Endothelial cell of umbilical vein (primary cell): ENCODE measurements at regions not wholly inside any gene's neighbourhood (a gene's known extent, or its start where the extent isn't known, plus 50 kb on each side); places are given as distances from the start of the nearest gene placed in this dataset.

Experiments
- BruUV-seq: library from RNA; stranded (reverse); fragments of 400-500 nt; replicated peaks from 2 replicates; lab custom pipeline; 2021; lab: Mats Ljungman, UMichigan
- CTCF ChIA-PET: fragments of 300-600, 350-600 bp; sonication (Branson Sonifier 250); formaldehyde crosslinking; loops from one replicate; lab custom pipeline; 2021; ENCODE audit warnings: antibody characterized with exemption, inconsistent platforms; lab: Charles Lee
- POLR2A ChIA-PET: fragments of 300-600, 350-600 bp; sonication (Branson Sonifier 250); formaldehyde crosslinking; loops from one replicate; lab custom pipeline; 2021; ENCODE audit warnings: antibody characterized with exemption, inconsistent platforms; lab: Charles Lee
- DNase-seq: peaks from one replicate; pipeline ENCODE4 v3.0.0-alpha.2; 2011; ENCODE audit warnings: low read depth, low spot score
- FAIRE-seq: peaks from 2 replicates; lab custom pipeline; 2011; peaks lifted over from hg19 to GRCh38; lab: Jason Lieb, UNC
- H2AFZ ChIP-seq: 2 replicates; pipeline ENCODE4 v1.6.0; 2012; ENCODE audit warnings: low read depth, low read length, control low read depth, inconsistent platforms
- H3K27ac ChIP-seq: 2 replicates; pipeline ENCODE4 v1.5.1; 2011; ENCODE audit warnings: low read depth, mild to moderate bottlenecking, control low read depth, low read length, moderate library complexity; ENCODE audit not compliant: insufficient read depth
- H3K27me3 ChIP-seq, 2 experiments: 2 replicates each; pipeline versions ENCODE4 v1.6.0 to v1.6.1; 2011; ENCODE audit warnings: low read length in 2 of 2, mixed read lengths in 1 of 2; ENCODE audit not compliant: control insufficient read depth in 2 of 2, insufficient read depth in 2 of 2
- H3K36me3 ChIP-seq, 2 experiments: 2 replicates in 1 of 2; 3 replicates in 1 of 2; pipeline ENCODE4 v1.5.1; 2011; ENCODE audit warnings: low read length in 2 of 2, mild to moderate bottlenecking in 1 of 2, moderate library complexity in 1 of 2; ENCODE audit not compliant: control insufficient read depth in 2 of 2, insufficient read depth in 2 of 2; ENCODE audit errors: extremely low read depth in 1 of 2
- H3K4me1 ChIP-seq: 3 replicates; pipeline ENCODE4 v1.5.1; 2011; ENCODE audit warnings: mild to moderate bottlenecking, low read length; ENCODE audit not compliant: control insufficient read depth, insufficient read depth; ENCODE audit errors: extremely low read depth
- H3K4me2 ChIP-seq: 2 replicates; pipeline ENCODE4 v1.6.1; 2011; ENCODE audit warnings: low read length, control low read depth, mixed read lengths; ENCODE audit not compliant: insufficient read depth
- H3K4me3 ChIP-seq, 3 experiments: fragments of 200-600 bp in 1 of 3; sonication (generic), shearing (Covaris generic) in 1 of 3; replicated peaks in 1 of 3; 2 replicates each; pipeline ENCODE4 v1.5.1; 2011 to 2016; ENCODE audit warnings: control low read depth in 3 of 3, low read length in 3 of 3, mild to moderate bottlenecking in 2 of 3, inconsistent platforms in 1 of 3, low read depth in 1 of 3, moderate library complexity in 1 of 3; ENCODE audit not compliant: insufficient read depth in 1 of 3
- H3K79me2 ChIP-seq: 2 replicates; pipeline ENCODE4 v1.6.0; 2012; ENCODE audit warnings: low read length, inconsistent platforms; ENCODE audit not compliant: control insufficient read depth, insufficient read depth
- H3K9ac ChIP-seq: replicated peaks from 2 replicates; pipeline ENCODE3; 2011; ENCODE audit warnings: low read length, control low read depth; ENCODE audit not compliant: insufficient read depth; ENCODE audit errors: extremely low read depth
- H3K9me1 ChIP-seq: replicated peaks from 3 replicates; pipeline ENCODE4 v1.6.0; 2011; ENCODE audit warnings: mild to moderate bottlenecking, low read length; ENCODE audit not compliant: control insufficient read depth, insufficient read depth; ENCODE audit errors: extremely low read depth
- H3K9me3 ChIP-seq: replicated peaks from 2 replicates; pipeline ENCODE4 v1.5.1; 2012; ENCODE audit warnings: low read length, inconsistent platforms; ENCODE audit not compliant: control insufficient read depth, insufficient read depth
- H4K20me1 ChIP-seq: replicated peaks from 2 replicates; pipeline ENCODE3; 2011; ENCODE audit warnings: mild to moderate bottlenecking, low read length; ENCODE audit not compliant: control insufficient read depth, insufficient read depth; ENCODE audit errors: extremely low read depth
- CTCF ChIP-seq, 2 donors: IDR thresholded peaks; 1 replicate in 1 of 2; 2 replicates in 1 of 2; pipeline ENCODE4 v1.5.1; 2011; ENCODE audit warnings: low read length in 2 of 2, mild to moderate bottlenecking in 2 of 2, moderate library complexity in 2 of 2, control low read depth in 1 of 2, inconsistent platforms in 1 of 2, low read depth in 1 of 2; ENCODE audit not compliant: insufficient read depth in 1 of 2; ENCODE audit errors: extremely low read depth in 1 of 2
- FOS ChIP-seq: IDR thresholded peaks from 2 replicates; pipeline ENCODE4 v1.6.1; 2011; ENCODE audit warnings: mild to moderate bottlenecking, low read length, moderate library complexity, borderline replicate concordance; ENCODE audit not compliant: insufficient read depth
- GATA2 ChIP-seq: IDR thresholded peaks from 2 replicates; pipeline ENCODE4 v1.7.0; 2011; ENCODE audit warnings: low read depth, mild to moderate bottlenecking, moderate library complexity, mixed read lengths, low read length; ENCODE audit not compliant: insufficient read length, insufficient read depth
- JUN ChIP-seq: IDR thresholded peaks from 2 replicates; pipeline ENCODE4 v1.6.1; 2011; ENCODE audit warnings: borderline replicate concordance, low read depth; ENCODE audit not compliant: insufficient read length, insufficient read depth
- MAX ChIP-seq: IDR thresholded peaks from 2 replicates; pipeline ENCODE4 v1.6.1; 2011; ENCODE audit not compliant: insufficient read depth, insufficient read length
- MYC ChIP-seq: IDR thresholded peaks from one replicate; pipeline ENCODE4 v1.6.1; 2011; ENCODE audit warnings: mild to moderate bottlenecking, low read depth, low read length
- POLR2A ChIP-seq: IDR thresholded peaks from 2 replicates; pipeline ENCODE4 v1.6.1; 2012; ENCODE audit warnings: low read depth, mild to moderate bottlenecking, control low read depth, low read length
- POLR2AphosphoS5 ChIP-seq: IDR thresholded peaks from 2 replicates; pipeline ENCODE4 v1.6.1; 2012; ENCODE audit warnings: low read depth, mild to moderate bottlenecking, control low read depth, low read length, moderate library complexity; ENCODE audit not compliant: insufficient read depth
- dilution Hi-C: fragments of 300-500 bp; cut with MboI; formaldehyde crosslinking; loops from one replicate; pipeline ENCODE4 v1.15.0; 2019; ENCODE audit warnings: low sequenced_read_pairs; ENCODE audit not compliant: extremely low pct_ligation_motif_present
- intact Hi-C: fragments of 100-400 bp; cut with micrococcal nuclease; formaldehyde crosslinking; loops from one replicate; pipeline ENCODE4 v1.10.0; 2022

GRCh38 chr4:73348185-73348584, 55.9 kb upstream of the ALB start:
- CTCF ChIA-PET, result no interaction called here
- Histone ChIP-seq H3K27me3 (peaks cover 0 to 10% of the 10 kb centered on the region in 2 experiments), H3K27ac (no peak overlapping the region), H3K4me3 (no peak overlapping the region), H3K36me3 (no peaks in the 10 kb centered on the region), H3K4me1 (no peaks in the 10 kb centered on the region), H4K20me1 (no peaks in the 10 kb centered on the region), H3K9me3 (no peaks in the 10 kb centered on the region), H3K9me1 (no peaks in the 10 kb centered on the region), H3K9ac (no peak overlapping the region), H3K79me2 (no peaks in the 10 kb centered on the region), H2AFZ (no peak overlapping the region), H3K4me2 (no peak overlapping the region)
- BruUV-seq, result no TSS peak
- intact Hi-C loops, result no loop called here
- dilution Hi-C loops, result no loop called here
- FAIRE-seq (no peak), DNase-seq (no peak)
- no peak for TF ChIP-seq FOS
- TF ChIP-seq CTCF (IDR thresholded peaks at IDR 0.05; ENCODE audit: extremely low read depth in 1 of 2, insufficient read depth in 1 of 2, low read depth in 1 of 2, low read length in 2 of 2), result no peak
- TF ChIP-seq MYC, result no peak
- no peak for TF ChIP-seq JUN
- no peak for TF ChIP-seq MAX
- no peak for TF ChIP-seq POLR2A
- TF ChIP-seq POLR2AphosphoS5, result no peak
- no peak for TF ChIP-seq GATA2
- POLR2A ChIA-PET, result no interaction called here
